Thoracic aorta (tissue), 2 donors: ENCODE measurements at regions not wholly inside any gene's neighbourhood (a gene's known extent, or its start where the extent isn't known, plus 50 kb on each side); places are given as distances from the start of the nearest gene placed in this dataset.

ENCODE experiments used
- ATAC-seq: fragments of 150-250 bp; one replicate; pipeline ENCODE4 v1.8.0; 2017; ENCODE audit warnings: low read depth; ENCODE audit not compliant: insufficient number of reproducible peaks, low FRiP score
- DNase-seq: peaks from one replicate; pipeline ENCODE4 v3.0.0-alpha.2; 2020; ENCODE audit warnings: low spot score
- H3K27ac ChIP-seq, 2 donors: fragments of 200-600 bp; sonication (generic); 1 replicate in 1 of 2; 2 replicates in 1 of 2; pipeline ENCODE4 v1.5.1; 2016; ENCODE audit warnings: mild to moderate bottlenecking in 2 of 2, moderate library complexity in 2 of 2
- H3K27me3 ChIP-seq: fragments of 200-600 bp; sonication (generic); replicated peaks from 2 replicates; pipeline ENCODE4 v1.6.0; 2016; ENCODE audit warnings: mild to moderate bottlenecking; ENCODE audit not compliant: insufficient read depth
- H3K36me3 ChIP-seq: fragments of 200-600 bp; sonication (generic); one replicate; pipeline ENCODE4 v1.5.1; 2016
- H3K4me1 ChIP-seq, 2 donors: fragments of 200-600 bp; sonication (generic); 1 replicate in 1 of 2; 2 replicates in 1 of 2; pipeline versions ENCODE4 v1.5.1 to v1.6.0; 2016; ENCODE audit warnings: low read depth in 2 of 2, mild to moderate bottlenecking in 1 of 2; ENCODE audit not compliant: control insufficient read depth in 1 of 2
- H3K4me3 ChIP-seq: fragments of 200-600 bp; sonication (generic); 2 replicates; pipeline ENCODE4 v1.5.1; 2016; ENCODE audit warnings: mild to moderate bottlenecking
- H3K9me3 ChIP-seq: fragments of 200-600 bp; sonication (generic); 2 replicates; pipeline ENCODE4 v1.5.1; 2016
- CTCF ChIP-seq: fragments of 200-600 bp; sonication (generic); IDR thresholded peaks from one replicate; pipeline ENCODE4 v1.5.1; 2019; ENCODE audit warnings: antibody characterized with exemption

- no peaks in the 10 kb centered on the region for H3K9me3 ChIP-seq
- H3K27ac ChIP-seq = no peak overlapping the region
- DNase-seq (no peak), ATAC-seq (no peak)
- no peaks in the 10 kb centered on the region for H3K36me3 ChIP-seq
- TF ChIP-seq CTCF = no peak
- H3K27me3 ChIP-seq = no peaks in the 10 kb centered on the region
- no peak overlapping the region for H3K4me3 ChIP-seq
- H3K4me1 ChIP-seq = no peaks in the 10 kb centered on the region
These were observed 142.9 kb upstream of the ARX start for GRCh38 chrX:25158635-25159034.

DNA sequence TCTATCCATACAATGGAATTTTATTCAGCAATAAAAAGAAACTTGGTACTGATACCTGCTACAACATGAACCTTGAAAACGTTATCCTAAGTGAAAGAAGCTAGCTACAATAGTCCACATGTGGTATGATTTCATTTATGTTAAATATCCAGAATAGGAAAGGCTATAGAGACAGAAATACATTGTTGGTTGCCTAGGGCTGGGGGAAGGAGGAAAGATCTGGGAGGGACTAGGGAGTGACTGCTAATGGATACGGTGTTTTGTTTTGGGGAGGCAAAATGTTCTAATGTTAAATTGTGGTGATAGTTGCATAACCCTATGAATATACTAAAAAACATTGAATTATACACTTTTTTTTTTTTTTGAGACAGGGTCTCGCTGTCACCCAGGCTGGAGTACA is 141.1 kb upstream of the ARX start:
- no peak overlapping the region for H3K27ac ChIP-seq
- DNase-seq = no peak
- no peaks in the 10 kb centered on the region for H3K36me3 ChIP-seq
- H3K27me3 ChIP-seq = no peaks in the 10 kb centered on the region
- no peaks in the 10 kb centered on the region for H3K4me1 ChIP-seq
- TF ChIP-seq CTCF = no peak
- H3K9me3 ChIP-seq = no peaks in the 10 kb centered on the region
- ATAC-seq = no peak
- no peak overlapping the region for H3K4me3 ChIP-seq

DNA sequence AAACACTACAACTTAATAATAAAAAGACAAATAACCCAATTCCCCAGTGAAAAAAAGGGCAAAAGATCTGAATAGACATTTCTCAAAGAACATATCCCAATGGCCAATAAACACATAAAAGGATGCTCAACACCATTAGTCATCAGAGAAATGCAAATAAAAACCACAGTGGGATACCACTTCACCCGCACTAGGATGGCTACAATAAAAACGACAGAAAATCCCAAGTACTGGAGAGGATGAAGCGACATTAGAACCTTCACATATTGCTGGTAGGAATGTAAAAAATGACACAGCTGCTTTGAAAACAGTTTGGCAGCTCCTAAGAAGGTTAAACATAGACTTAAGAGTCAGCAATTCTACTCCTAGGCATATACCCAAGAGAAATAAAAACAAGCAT is 140.6 kb upstream of the ARX start:
- H3K27ac ChIP-seq = no peak overlapping the region
- H3K4me3 ChIP-seq = no peak overlapping the region
- ATAC-seq = no peak
- no peaks in the 10 kb centered on the region for H3K4me1 ChIP-seq
- DNase-seq = no peak
- no peak for TF ChIP-seq CTCF
- no peaks in the 10 kb centered on the region for H3K27me3 ChIP-seq
- no peaks in the 10 kb centered on the region for H3K36me3 ChIP-seq
- H3K9me3 ChIP-seq = no peaks in the 10 kb centered on the region

- no peak for DNase-seq
- TF ChIP-seq CTCF = no peak
- Histone ChIP-seq H3K4me1 (no peaks in the 10 kb centered on the region), H3K27ac (no peak overlapping the region), H3K36me3 (no peaks in the 10 kb centered on the region), H3K4me3 (no peak overlapping the region), H3K27me3 (no peaks in the 10 kb centered on the region), H3K9me3 (no peaks in the 10 kb centered on the region)
- ATAC-seq = no peak
These were observed 138.4 kb upstream of the ARX start for GRCh38 chrX:25154168-25154567.

GRCh38 chrX:25151749-25152148 is 136.0 kb upstream of the ARX start:
- DNase-seq (no peak), ATAC-seq (no peak)
- Histone ChIP-seq H3K27me3 (no peaks in the 10 kb centered on the region), H3K4me3 (no peak overlapping the region), H3K9me3 (no peaks in the 10 kb centered on the region), H3K27ac (no peak overlapping the region), H3K36me3 (no peaks in the 10 kb centered on the region), H3K4me1 (no peaks in the 10 kb centered on the region)
- TF ChIP-seq CTCF = no peak
